Stimulated activated CD4-positive, alpha-beta T cell treated with anti-CD3 and anti-CD28 coated beads, Interleukin-2, amount 100 ng/mL, for 48 hours (primary cell): ENCODE measurements at regions not wholly inside any gene's neighbourhood (a gene's known extent, or its start where the extent isn't known, plus 50 kb on each side); places are given as distances from the start of the nearest gene placed in this dataset.
"Not testable (repeated sequence)": the region's sequence is repeated elsewhere in the genome, so short reads cannot be mapped to it uniquely, and the experiment has no call there.

ENCODE experiments used
- DNase-seq, 2 donors: peaks; one replicate each; pipeline ENCODE4 v3.0.0-alpha.2; 2020

- DNase-seq: no peak
Observed at GRCh38 chrX:46218373-46218772, 326.8 kb downstream of the ZNF674 start.

- DNase-seq: no peak
Observed at GRCh38 chrX:46216406-46216805, 328.8 kb downstream of the ZNF674 start.

GRCh38 chrX:46211079-46211478, 334.1 kb downstream of the ZNF674 start:
- no peak for DNase-seq

- no peak for DNase-seq
Observed at GRCh38 chrX:46209768-46210167, 335.5 kb downstream of the ZNF674 start.

GRCh38 chrX:46209037-46209436, 336.2 kb downstream of the ZNF674 start:
- no peak for DNase-seq

DNA sequence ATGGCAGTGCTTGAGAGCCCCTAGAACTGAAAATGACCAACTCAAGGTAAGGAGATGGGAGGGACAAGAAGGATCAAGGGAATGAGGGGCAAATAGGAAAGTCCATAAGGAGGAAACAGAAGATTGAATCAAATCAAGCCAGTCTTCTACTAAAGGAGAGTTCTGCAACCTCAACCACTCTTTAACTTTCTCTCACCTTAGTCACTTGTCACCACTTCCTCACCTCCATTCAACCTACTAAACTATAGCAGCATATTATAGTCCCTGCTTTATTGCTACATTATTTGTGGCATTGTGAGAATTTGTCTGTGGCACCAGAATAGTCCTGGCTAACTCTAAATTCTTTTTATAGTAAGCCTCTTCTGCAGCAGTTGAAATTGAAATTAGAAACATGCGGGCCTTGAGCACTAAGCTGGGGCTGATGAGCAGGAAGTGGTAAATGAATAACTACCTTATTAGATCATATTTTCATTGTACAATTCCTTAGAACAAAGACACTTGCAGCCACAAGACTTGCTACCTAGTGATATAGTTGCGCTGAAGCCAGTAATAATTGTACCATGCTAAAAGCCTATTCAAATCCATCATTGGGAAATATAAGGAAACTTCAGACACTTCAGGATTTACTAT, 336.9 kb downstream of the ZNF674 start:
- DNase-seq: no peak

GRCh38 chrX:46204721-46205422, 340.3 kb downstream of the ZNF674 start:
- DNase-seq: no peak

GRCh38 chrX:46202733-46203514, 342.3 kb downstream of the ZNF674 start:
- DNase-seq: no peak

DNA sequence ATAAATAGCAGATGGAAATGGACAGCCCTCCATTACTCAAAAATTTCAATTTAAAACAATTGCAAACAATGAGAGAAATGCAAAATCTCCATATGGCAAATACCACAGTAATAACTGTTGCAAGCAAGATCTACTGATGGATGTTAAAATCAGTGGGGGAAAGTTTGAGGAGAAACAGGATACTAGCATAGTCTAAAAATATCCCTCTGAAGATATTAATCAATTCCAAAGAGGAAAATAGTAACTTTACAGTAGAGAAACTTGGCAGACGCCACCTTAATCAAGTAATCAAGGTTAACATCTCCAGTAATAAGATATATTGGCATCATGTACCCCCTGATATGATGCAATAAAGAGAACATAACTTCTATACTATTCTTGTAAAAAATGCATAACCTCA, 344.8 kb downstream of the ZNF674 start:
- no peak for DNase-seq

DNA sequence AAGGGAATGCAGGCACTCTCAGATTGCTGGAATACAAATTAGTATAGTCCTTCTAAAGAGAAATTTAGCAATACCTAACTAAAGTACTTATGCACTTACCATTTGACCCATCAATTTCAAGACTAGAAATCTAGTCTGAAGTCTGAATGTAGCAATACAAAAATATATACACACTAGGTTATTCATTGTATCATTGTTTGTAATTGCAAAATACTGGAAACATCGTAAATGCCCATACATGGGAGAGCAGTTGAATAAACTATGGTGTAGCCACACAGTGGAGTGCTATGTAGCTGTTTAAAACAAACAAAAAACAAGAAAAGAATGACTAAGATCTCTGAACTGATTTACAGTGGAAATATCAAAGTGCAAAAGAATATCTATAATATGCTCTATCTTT, 346.4 kb downstream of the ZNF674 start:
- no peak for DNase-seq

GRCh38 chrX:46186811-46187106, 358.5 kb downstream of the ZNF674 start:
- DNase-seq: not testable (repeated sequence)

DNA sequence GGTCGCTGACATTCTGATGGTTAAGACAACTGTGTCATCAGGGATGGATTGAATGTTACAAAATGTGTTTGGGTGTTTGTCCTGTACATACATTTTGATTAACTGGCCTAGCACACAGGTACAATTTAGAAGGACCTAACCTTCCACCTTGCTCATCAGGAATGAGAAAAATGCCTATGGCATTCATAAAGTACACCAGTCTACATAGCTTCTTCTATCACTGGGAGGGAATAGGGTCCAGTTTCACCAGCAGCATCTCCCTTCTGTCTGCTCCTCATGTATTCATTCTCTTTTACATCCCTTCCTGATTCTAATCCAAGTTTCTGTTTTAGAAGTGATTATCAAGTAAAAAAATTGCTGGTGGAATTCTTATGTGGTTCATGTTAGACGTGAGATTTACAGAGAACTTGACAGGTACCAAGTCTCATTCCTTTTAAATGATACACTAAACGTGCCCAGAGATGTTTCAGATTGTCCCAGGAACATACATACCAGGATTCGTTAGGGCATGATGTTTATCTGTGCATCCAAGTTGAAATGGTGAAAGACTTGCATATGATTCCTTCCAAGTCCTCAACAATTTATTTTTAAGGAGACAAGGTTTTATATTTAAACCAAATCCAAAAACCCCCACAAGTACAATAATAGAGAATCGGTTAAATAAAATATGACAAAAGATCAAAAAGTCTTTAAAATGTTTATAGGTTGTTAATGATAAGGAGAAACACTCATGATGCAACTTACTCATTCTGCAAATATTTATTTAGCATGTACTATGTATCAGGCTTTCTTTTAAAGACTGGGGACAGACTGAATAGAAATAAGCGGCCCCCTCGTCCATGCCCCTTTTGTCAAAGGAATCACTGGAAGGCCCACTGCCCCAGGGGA, 359.1 kb downstream of the ZNF674 start:
- DNase-seq: no peak

GRCh38 chrX:46184749-46185148, 360.5 kb downstream of the ZNF674 start:
- DNase-seq: no peak

GRCh38 chrX:46180258-46180687, 364.9 kb downstream of the ZNF674 start:
- DNase-seq: no peak

- no peak for DNase-seq
Observed at GRCh38 chrX:46179748-46180147, 365.5 kb downstream of the ZNF674 start.

- DNase-seq: no peak
Observed at GRCh38 chrX:46178763-46179162, 366.5 kb downstream of the ZNF674 start.

DNA sequence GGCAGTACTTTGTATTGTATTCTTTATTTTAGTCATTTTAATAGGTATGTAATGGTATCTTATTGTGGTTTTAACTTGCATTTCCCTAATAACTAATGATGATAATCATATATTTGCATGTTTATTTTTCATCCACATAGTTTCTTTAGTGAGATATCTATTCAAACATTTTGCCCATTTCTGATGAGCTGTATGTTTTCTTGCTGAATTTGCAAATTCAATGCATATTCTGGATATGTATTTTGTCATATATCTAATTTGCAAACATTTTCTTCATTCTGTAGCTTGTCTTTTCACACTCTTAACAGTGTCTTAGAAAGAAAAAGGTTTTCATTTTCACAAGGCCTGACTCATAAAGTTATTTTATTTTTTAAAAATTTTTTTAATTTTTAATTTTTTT, 372.1 kb downstream of the ZNF674 start:
- no peak for DNase-seq

DNA sequence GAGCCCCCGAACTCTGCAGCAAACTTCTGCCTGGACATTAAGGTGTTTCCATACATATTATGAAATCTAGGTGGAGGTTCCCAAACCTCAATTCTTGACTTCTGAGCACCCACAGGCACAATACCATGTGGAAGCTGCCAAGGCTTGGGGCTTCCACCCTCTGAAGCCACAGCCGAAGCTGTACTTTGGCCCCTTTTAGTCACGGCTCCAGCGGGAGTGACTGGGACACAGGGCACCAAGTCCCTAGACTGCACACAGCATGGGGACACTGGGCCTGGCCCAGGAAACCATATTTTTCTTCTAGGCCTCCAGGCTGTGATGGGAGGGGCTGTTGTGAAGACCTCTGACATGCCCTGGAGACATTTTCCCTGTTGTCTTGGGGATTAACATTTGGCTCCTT, 373.8 kb downstream of the ZNF674 start:
- not testable (repeated sequence) for DNase-seq

DNA sequence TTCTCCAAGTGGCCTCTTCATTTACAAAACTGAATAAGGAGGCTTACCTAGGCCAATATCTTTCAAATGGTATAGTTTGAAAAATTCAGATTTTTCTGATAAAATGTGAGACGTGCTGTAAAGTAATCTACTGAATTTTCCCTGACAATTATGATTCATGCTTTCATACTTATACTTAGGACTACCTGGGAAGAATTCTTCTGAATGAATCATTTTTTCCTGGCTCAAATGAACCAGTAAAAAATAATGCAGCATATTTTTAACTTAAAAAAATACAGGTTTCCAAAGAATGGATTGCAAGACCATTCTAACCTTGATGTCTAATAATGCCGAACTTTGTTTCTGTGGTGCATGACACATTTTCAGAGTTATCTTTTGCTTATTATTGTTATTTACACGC, 375.4 kb downstream of the ZNF674 start:
- DNase-seq: no peak

DNA sequence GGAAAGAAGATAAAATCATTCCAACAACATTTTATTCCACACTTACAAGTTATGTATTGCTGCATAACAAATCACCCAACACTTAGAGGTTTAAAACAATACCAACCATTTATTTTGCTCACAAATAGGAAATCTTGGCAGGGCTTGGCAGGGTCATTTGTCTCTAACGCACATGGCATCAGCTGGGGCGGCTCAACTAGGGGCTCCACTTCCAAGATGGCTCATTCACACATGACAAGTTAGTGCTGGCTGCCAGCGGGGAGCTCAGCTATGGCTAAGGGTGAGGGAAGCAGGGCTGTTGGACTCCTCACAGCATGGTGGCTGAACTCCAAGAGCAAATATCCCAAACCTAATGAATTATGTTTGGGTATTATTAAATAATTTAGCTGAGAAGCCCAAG, 377.0 kb downstream of the ZNF674 start:
- DNase-seq: no peak

- DNase-seq: no peak
Observed at GRCh38 chrX:46165866-46166265, 379.4 kb downstream of the ZNF674 start.

GRCh38 chrX:46165411-46165810, 379.8 kb downstream of the ZNF674 start:
- no peak for DNase-seq

GRCh38 chrX:46152756-46153155, 392.5 kb downstream of the ZNF674 start:
- no peak for DNase-seq
